Colonic mucosa (tissue), 4 donors: ENCODE measurements at regions not wholly inside any gene's neighbourhood (a gene's known extent, or its start where the extent isn't known, plus 50 kb on each side); places are given as distances from the start of the nearest gene placed in this dataset.
"Not testable (repeated sequence)": the region's sequence is repeated elsewhere in the genome, so short reads cannot be mapped to it uniquely, and the experiment has no call there.

ENCODE experiments used
- DNase-seq: peaks from one replicate; pipeline ENCODE4 v3.0.0-alpha.2; 2020
- H3K27ac ChIP-seq: fragments of 200-600 bp; one replicate; pipeline ENCODE4 v1.8.0; 2021
- H3K27me3 ChIP-seq: fragments of 200-600 bp; one replicate; pipeline ENCODE4 v1.8.0; 2021
- H3K36me3 ChIP-seq: fragments of 200-600 bp; one replicate; pipeline ENCODE4 v1.8.0; 2021
- H3K4me1 ChIP-seq: fragments of 200-600 bp; one replicate; pipeline ENCODE4 v1.8.0; 2021; ENCODE audit warnings: mild to moderate bottlenecking
- H3K4me3 ChIP-seq: fragments of 200-600 bp; one replicate; pipeline ENCODE4 v1.8.0; 2021
- H3K9ac ChIP-seq, 2 donors: one replicate each; pipeline ENCODE4 v1.7.0; 2013; ENCODE audit warnings: control low read depth in 2 of 2, low read depth in 2 of 2, low read length in 2 of 2
- H3K9me3 ChIP-seq: fragments of 200-600 bp; one replicate; pipeline ENCODE4 v1.8.0; 2021
- CTCF ChIP-seq: fragments of 200-600 bp; IDR thresholded peaks from one replicate; pipeline ENCODE4 v1.8.0; 2022; ENCODE audit warnings: antibody characterized with exemption, mild to moderate bottlenecking
- intact Hi-C: fragments of 100-400 bp; cut with DNase I; formaldehyde crosslinking; loops from one replicate; pipeline ENCODE4 v1.14.1; 2022
- donor health status: healthy.
- donor health status: DM: no; HTN: no; CAD: no.
- donor health status: DM: no; HTN: no; CAD: no.

GRCh38 chr5:89181546-89181945 is 298.6 kb upstream of the MEF2C start:
- DNase-seq = no peak
- H3K4me1 ChIP-seq = no peaks in the 10 kb centered on the region
- intact Hi-C loops = no loop called here
- H3K4me3 ChIP-seq = no peak overlapping the region
- H3K27me3 ChIP-seq = no peaks in the 10 kb centered on the region
- no peaks in the 10 kb centered on the region for H3K36me3 ChIP-seq
- no peak overlapping the region for H3K27ac ChIP-seq
- no peak overlapping the region for H3K9ac ChIP-seq
- no peak for TF ChIP-seq CTCF
- no peaks in the 10 kb centered on the region for H3K9me3 ChIP-seq

GRCh38 chr5:89179731-89180130 is 296.7 kb upstream of the MEF2C start:
- no peak overlapping the region for H3K9ac ChIP-seq
- H3K4me1 ChIP-seq = no peaks in the 10 kb centered on the region
- no peaks in the 10 kb centered on the region for H3K27me3 ChIP-seq
- no peaks in the 10 kb centered on the region for H3K36me3 ChIP-seq
- no peaks in the 10 kb centered on the region for H3K9me3 ChIP-seq
- H3K4me3 ChIP-seq = no peak overlapping the region
- no peak for TF ChIP-seq CTCF
- intact Hi-C loops = no loop called here
- no peak overlapping the region for H3K27ac ChIP-seq
- no peak for DNase-seq

- Histone ChIP-seq H3K9ac (no peak overlapping the region), H3K4me3 (no peak overlapping the region), H3K36me3 (no peaks in the 10 kb centered on the region), H3K27ac (no peak overlapping the region), H3K27me3 (no peaks in the 10 kb centered on the region), H3K9me3 (no peaks in the 10 kb centered on the region), H3K4me1 (no peaks in the 10 kb centered on the region)
- intact Hi-C loops = no loop called here
- no peak for DNase-seq
- no peak for TF ChIP-seq CTCF
Observed at GRCh38 chr5:89178541-89178940, 295.6 kb upstream of the MEF2C start.

GRCh38 chr5:89173528-89173927 is 290.5 kb upstream of the MEF2C start:
- Histone ChIP-seq H3K27me3 (no peaks in the 10 kb centered on the region), H3K9ac (no peak overlapping the region), H3K4me1 (no peaks in the 10 kb centered on the region), H3K27ac (no peak overlapping the region), H3K4me3 (no peak overlapping the region), H3K36me3 (no peaks in the 10 kb centered on the region), H3K9me3 (no peaks in the 10 kb centered on the region)
- no peak for TF ChIP-seq CTCF
- DNase-seq = no peak
- intact Hi-C loops = no loop called here

GRCh38 chr5:89168766-89169165 is 285.8 kb upstream of the MEF2C start:
- Histone ChIP-seq H3K27me3 (no peaks in the 10 kb centered on the region), H3K9ac (no peak overlapping the region), H3K4me3 (no peak overlapping the region), H3K9me3 (no peaks in the 10 kb centered on the region), H3K36me3 (no peaks in the 10 kb centered on the region), H3K4me1 (no peaks in the 10 kb centered on the region), H3K27ac (no peak overlapping the region)
- intact Hi-C loops = no loop called here
- no peak for DNase-seq
- TF ChIP-seq CTCF = no peak

- H3K27me3 ChIP-seq, H3K27ac ChIP-seq, H3K4me1 ChIP-seq, H3K9ac ChIP-seq, DNase-seq, H3K4me3 ChIP-seq, H3K36me3 ChIP-seq, H3K9me3 ChIP-seq, intact Hi-C loops: not testable (repeated sequence)
Observed at GRCh38 chr5:89164703-89165102, 281.7 kb upstream of the MEF2C start.
